GM23338 (cell line): ENCODE measurements at regions not wholly inside any gene's neighbourhood (a gene's known extent, or its start where the extent isn't known, plus 50 kb on each side); places are given as distances from the start of the nearest gene placed in this dataset.

Source experiments
- ATAC-seq: fragments of 200-7000 bp; cut with Tn5 transposase; 3 replicates; pipeline ENCODE4 v1.9.1; 2020
- DNase-seq: peaks from one replicate; pipeline ENCODE4 v3.0.0-alpha.2; 2015; ENCODE audit warnings: low spot score
- H2AFZ ChIP-seq: fragments of 200-600 bp; sonication (generic); 2 replicates; pipeline ENCODE4 v1.8.0; 2016; ENCODE audit warnings: antibody characterized with exemption, mild to moderate bottlenecking, moderate library complexity
- H3F3A ChIP-seq: fragments of 200-600 bp; sonication (generic); replicated peaks from 2 replicates; pipeline ENCODE4 v1.8.0; 2017; ENCODE audit warnings: antibody characterized with exemption, mixed run types, low read depth
- H3K27ac ChIP-seq: fragments of 200-600 bp; sonication (generic); 2 replicates; pipeline ENCODE4 v1.6.1; 2016; ENCODE audit warnings: low read depth
- H3K27me3 ChIP-seq: fragments of 200-600 bp; sonication (generic); 2 replicates; pipeline ENCODE4 v1.8.0; 2016; ENCODE audit warnings: mild to moderate bottlenecking, mixed run types, moderate library complexity; ENCODE audit not compliant: insufficient read depth
- H3K36me3 ChIP-seq: fragments of 200-600 bp; sonication (generic); 2 replicates; pipeline ENCODE4 v1.8.0; 2016; ENCODE audit warnings: mild to moderate bottlenecking; ENCODE audit not compliant: insufficient read depth
- H3K4me1 ChIP-seq: fragments of 200-600 bp; sonication (generic); 2 replicates; pipeline ENCODE4 v1.8.0; 2016; ENCODE audit warnings: mild to moderate bottlenecking, moderate library complexity; ENCODE audit not compliant: insufficient read depth
- H3K4me2 ChIP-seq: fragments of 200-600 bp; sonication (generic); 2 replicates; pipeline ENCODE4 v1.7.1; 2017; ENCODE audit warnings: mixed run types
- H3K4me3 ChIP-seq: fragments of 200-600 bp; sonication (generic); 2 replicates; pipeline ENCODE4 v1.6.1; 2016; ENCODE audit warnings: mixed run types
- H3K79me2 ChIP-seq: fragments of 200-600 bp; sonication (generic); replicated peaks from 2 replicates; pipeline ENCODE4 v1.8.0; 2017; ENCODE audit warnings: mild to moderate bottlenecking; ENCODE audit not compliant: insufficient read depth
- H3K9me2 ChIP-seq: fragments of 200-600 bp; sonication (generic); 2 replicates; pipeline ENCODE4 v1.8.0; 2017; ENCODE audit not compliant: insufficient read depth
- H4K20me1 ChIP-seq: fragments of 200-600 bp; sonication (generic); replicated peaks from 2 replicates; pipeline ENCODE4 v1.8.0; 2017; ENCODE audit warnings: mild to moderate bottlenecking; ENCODE audit not compliant: insufficient read depth
- H3K27ac Mint-ChIP-seq: 2 replicates; pipeline ENCODE4 v1.8.0; 2020; ENCODE audit warnings: inconsistent platforms, mild to moderate bottlenecking, moderate library complexity, mixed read lengths
- H3K27me3 Mint-ChIP-seq: 3 replicates; pipeline ENCODE4 v1.8.0; 2022; ENCODE audit warnings: low read depth, mild to moderate bottlenecking, moderate library complexity, mixed read lengths, inconsistent platforms; ENCODE audit not compliant: insufficient read depth, poor library complexity
- H3K36me3 Mint-ChIP-seq: 3 replicates; pipeline ENCODE4 v1.8.0; 2021; ENCODE audit warnings: low read depth, mild to moderate bottlenecking, inconsistent platforms, moderate library complexity, mixed read lengths
- H3K4me1 Mint-ChIP-seq: 3 replicates; pipeline ENCODE4 v1.8.0; 2020; ENCODE audit warnings: mild to moderate bottlenecking, inconsistent platforms, mixed read lengths
- H3K4me3 Mint-ChIP-seq: 3 replicates; pipeline ENCODE4 v1.8.0; 2021; ENCODE audit warnings: moderate library complexity, mild to moderate bottlenecking, inconsistent platforms, mixed read lengths
- H3K9me3 Mint-ChIP-seq: 3 replicates; pipeline ENCODE4 v1.8.0; 2020; ENCODE audit warnings: moderate library complexity, mild to moderate bottlenecking, inconsistent platforms, mixed read lengths
- CREB1 ChIP-seq: fragments of 250-450 bp; sonication (Bioruptor Pico); IDR thresholded peaks from 2 replicates; pipeline ENCODE4 v1.5.0; 2020; ENCODE audit warnings: low read depth, mild to moderate bottlenecking, moderate library complexity
- CTCF ChIP-seq, 2 experiments: fragments of 200-600 bp in 1 of 2; sonication (generic) in 1 of 2; conservative IDR thresholded peaks; 2 replicates each; pipeline versions ENCODE4 v1.5.1 to v1.6.1; 2016 to 2017; ENCODE audit warnings: antibody characterized with exemption in 2 of 2, low read depth in 2 of 2, mild to moderate bottlenecking in 2 of 2, moderate library complexity in 1 of 2
- EZH2 ChIP-seq: fragments of 200-600 bp; sonication (generic); IDR thresholded peaks from one replicate; pipeline ENCODE4 v1.8.0; 2017; ENCODE audit warnings: antibody characterized with exemption, mild to moderate bottlenecking, low read depth; ENCODE audit not compliant: unreplicated experiment
- EZH2phosphoT487 ChIP-seq: fragments of 200-600 bp; sonication (generic); IDR thresholded peaks from one replicate; pipeline ENCODE4 v1.8.1; 2018; ENCODE audit warnings: antibody characterized with exemption; ENCODE audit not compliant: unreplicated experiment
- JUNB ChIP-seq: IDR thresholded peaks from one replicate; pipeline ENCODE4 v1.6.1; 2016; ENCODE audit warnings: antibody characterized with exemption; ENCODE audit not compliant: unreplicated experiment
- NANOG ChIP-seq: IDR thresholded peaks from 2 replicates; pipeline ENCODE4 v1.6.1; 2016; ENCODE audit warnings: antibody characterized with exemption, borderline replicate concordance
- POLR2AphosphoS5 ChIP-seq: IDR thresholded peaks from 2 replicates; pipeline ENCODE4 v1.6.1; 2016; ENCODE audit warnings: antibody characterized with exemption, low read depth
- REST ChIP-seq: IDR thresholded peaks from one replicate; pipeline ENCODE4 v1.6.1; 2018; ENCODE audit warnings: antibody characterized with exemption; ENCODE audit not compliant: unreplicated experiment
- STAT1 ChIP-seq: IDR thresholded peaks from one replicate; pipeline ENCODE4 v1.6.1; 2016; ENCODE audit warnings: antibody characterized with exemption; ENCODE audit not compliant: unreplicated experiment
- ZNF114 ChIP-seq: fragments of 250-450 bp; sonication (Bioruptor Pico); IDR thresholded peaks from 2 replicates; pipeline ENCODE4 v1.5.0; 2020; ENCODE audit warnings: mild to moderate bottlenecking, moderate library complexity
- ZNF331 ChIP-seq: fragments of 250-450 bp; sonication (Bioruptor Pico); IDR thresholded peaks from 2 replicates; pipeline ENCODE4 v1.5.0; 2020; ENCODE audit warnings: low read depth, mild to moderate bottlenecking, moderate library complexity
- TF ChIP-seq, protein P1 (sequence below): fragments of 250-450 bp; sonication (Bioruptor Pico); IDR thresholded peaks from 2 replicates; pipeline ENCODE4 v1.5.0; 2020; ENCODE audit warnings: mild to moderate bottlenecking, moderate library complexity
- TF ChIP-seq, protein P2 (sequence below): IDR thresholded peaks from 2 replicates; pipeline ENCODE4 v1.6.1; 2016; ENCODE audit warnings: antibody characterized with exemption

DNA sequence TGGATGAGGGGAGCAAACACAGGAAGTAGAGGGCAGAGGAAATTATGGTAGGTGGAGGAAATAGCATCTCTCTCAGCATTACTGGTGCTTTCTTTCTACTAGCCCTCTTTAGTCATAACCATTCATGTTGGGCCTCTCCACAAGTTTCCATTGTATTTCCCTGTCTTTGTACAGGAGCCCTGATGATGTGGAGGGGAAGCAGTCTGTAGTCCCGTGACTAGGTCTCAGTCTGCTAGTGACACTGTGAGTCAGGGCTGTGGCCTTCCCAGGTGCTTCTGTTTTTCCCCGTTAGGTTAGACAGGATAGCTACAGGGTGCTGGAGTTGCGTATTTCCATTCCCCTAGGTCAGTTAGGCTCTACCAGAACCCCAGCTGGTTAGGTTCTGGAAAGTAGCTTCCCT lies 82.9 kb upstream of the NAMPT start:
- H3K4me1 Mint-ChIP-seq, result no peaks in the 10 kb centered on the region
- no peaks in the 10 kb centered on the region; the same call in 2 of the 3 replicates for H3K9me3 Mint-ChIP-seq
- Histone ChIP-seq H3K4me1 (no peaks in the 10 kb centered on the region), H3K4me3 (no peak overlapping the region), H3K9me2 (peaks cover 5% of the 10 kb centered on the region), H3F3A (no peaks in the 10 kb centered on the region), H2AFZ (peak overlapping the region; percentile 80; the same call in 1 of the 2 replicates), H3K36me3 (no peaks in the 10 kb centered on the region), H4K20me1 (no peaks in the 10 kb centered on the region), H3K4me2 (no peak overlapping the region), H3K79me2 (no peaks in the 10 kb centered on the region), H3K27me3 (no peaks in the 10 kb centered on the region), H3K27ac (no peak overlapping the region)
- no peak for DNase-seq
- ATAC-seq, result no peak
- H3K27ac Mint-ChIP-seq, result peak overlapping the region; percentile 71; the same call in 1 of the 2 replicates
- no peak overlapping the region for H3K4me3 Mint-ChIP-seq
- no peaks in the 10 kb centered on the region for H3K36me3 Mint-ChIP-seq
- TF ChIP-seq STAT1 (no peak), POLR2AphosphoS5 (no peak), JUNB (no peak), CREB1 (no peak), EZH2phosphoT487 (no peak), ZNF114 (CRISPR knock-in tag) (no peak), REST (no peak), CTCF (conservative IDR thresholded peaks at IDR 0.05; ENCODE audit: low read depth in 2 of 2) (no peak), ZNF331 (CRISPR knock-in tag) (no peak), EZH2 (no peak), NANOG (no peak)
- TF ChIP-seq, protein P1, sequence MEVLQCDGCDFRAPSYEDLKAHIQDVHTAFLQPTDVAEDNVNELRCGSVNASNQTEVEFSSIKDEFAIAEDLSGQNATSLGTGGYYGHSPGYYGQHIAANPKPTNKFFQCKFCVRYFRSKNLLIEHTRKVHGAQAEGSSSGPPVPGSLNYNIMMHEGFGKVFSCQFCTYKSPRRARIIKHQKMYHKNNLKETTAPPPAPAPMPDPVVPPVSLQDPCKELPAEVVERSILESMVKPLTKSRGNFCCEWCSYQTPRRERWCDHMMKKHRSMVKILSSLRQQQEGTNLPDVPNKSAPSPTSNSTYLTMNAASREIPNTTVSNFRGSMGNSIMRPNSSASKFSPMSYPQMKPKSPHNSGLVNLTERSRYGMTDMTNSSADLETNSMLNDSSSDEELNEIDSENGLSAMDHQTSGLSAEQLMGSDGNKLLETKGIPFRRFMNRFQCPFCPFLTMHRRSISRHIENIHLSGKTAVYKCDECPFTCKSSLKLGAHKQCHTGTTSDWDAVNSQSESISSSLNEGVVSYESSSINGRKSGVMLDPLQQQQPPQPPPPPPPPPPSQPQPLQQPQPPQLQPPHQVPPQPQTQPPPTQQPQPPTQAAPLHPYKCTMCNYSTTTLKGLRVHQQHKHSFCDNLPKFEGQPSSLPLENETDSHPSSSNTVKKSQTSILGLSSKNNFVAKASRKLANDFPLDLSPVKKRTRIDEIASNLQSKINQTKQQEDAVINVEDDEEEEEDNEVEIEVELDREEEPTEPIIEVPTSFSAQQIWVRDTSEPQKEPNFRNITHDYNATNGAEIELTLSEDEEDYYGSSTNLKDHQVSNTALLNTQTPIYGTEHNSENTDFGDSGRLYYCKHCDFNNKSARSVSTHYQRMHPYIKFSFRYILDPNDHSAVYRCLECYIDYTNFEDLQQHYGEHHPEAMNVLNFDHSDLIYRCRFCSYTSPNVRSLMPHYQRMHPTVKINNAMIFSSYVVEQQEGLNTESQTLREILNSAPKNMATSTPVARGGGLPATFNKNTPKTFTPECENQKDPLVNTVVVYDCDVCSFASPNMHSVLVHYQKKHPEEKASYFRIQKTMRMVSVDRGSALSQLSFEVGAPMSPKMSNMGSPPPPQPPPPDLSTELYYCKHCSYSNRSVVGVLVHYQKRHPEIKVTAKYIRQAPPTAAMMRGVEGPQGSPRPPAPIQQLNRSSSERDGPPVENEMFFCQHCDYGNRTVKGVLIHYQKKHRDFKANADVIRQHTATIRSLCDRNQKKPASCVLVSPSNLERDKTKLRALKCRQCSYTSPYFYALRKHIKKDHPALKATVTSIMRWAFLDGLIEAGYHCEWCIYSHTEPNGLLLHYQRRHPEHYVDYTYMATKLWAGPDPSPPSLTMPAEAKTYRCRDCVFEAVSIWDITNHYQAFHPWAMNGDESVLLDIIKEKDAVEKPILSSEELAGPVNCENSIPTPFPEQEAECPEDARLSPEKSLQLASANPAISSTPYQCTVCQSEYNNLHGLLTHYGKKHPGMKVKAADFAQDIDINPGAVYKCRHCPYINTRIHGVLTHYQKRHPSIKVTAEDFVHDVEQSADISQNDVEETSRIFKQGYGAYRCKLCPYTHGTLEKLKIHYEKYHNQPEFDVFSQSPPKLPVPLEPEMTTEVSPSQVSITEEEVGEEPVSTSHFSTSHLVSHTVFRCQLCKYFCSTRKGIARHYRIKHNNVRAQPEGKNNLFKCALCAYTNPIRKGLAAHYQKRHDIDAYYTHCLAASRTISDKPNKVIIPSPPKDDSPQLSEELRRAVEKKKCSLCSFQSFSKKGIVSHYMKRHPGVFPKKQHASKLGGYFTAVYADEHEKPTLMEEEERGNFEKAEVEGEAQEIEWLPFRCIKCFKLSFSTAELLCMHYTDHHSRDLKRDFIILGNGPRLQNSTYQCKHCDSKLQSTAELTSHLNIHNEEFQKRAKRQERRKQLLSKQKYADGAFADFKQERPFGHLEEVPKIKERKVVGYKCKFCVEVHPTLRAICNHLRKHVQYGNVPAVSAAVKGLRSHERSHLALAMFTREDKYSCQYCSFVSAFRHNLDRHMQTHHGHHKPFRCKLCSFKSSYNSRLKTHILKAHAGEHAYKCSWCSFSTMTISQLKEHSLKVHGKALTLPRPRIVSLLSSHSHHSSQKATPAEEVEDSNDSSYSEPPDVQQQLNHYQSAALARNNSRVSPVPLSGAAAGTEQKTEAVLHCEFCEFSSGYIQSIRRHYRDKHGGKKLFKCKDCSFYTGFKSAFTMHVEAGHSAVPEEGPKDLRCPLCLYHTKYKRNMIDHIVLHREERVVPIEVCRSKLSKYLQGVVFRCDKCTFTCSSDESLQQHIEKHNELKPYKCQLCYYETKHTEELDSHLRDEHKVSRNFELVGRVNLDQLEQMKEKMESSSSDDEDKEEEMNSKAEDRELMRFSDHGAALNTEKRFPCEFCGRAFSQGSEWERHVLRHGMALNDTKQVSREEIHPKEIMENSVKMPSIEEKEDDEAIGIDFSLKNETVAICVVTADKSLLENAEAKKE (CRISPR knock-in tag), result no peak
- TF ChIP-seq, protein P2, sequence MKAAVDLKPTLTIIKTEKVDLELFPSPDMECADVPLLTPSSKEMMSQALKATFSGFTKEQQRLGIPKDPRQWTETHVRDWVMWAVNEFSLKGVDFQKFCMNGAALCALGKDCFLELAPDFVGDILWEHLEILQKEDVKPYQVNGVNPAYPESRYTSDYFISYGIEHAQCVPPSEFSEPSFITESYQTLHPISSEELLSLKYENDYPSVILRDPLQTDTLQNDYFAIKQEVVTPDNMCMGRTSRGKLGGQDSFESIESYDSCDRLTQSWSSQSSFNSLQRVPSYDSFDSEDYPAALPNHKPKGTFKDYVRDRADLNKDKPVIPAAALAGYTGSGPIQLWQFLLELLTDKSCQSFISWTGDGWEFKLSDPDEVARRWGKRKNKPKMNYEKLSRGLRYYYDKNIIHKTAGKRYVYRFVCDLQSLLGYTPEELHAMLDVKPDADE, result no peak
- no peaks in the 10 kb centered on the region for H3K27me3 Mint-ChIP-seq
